SK-N-SH treated with all-trans-retinoic acid at 6 μM for 48 hours (cell line): ENCODE measurements at regions not wholly inside any gene's neighbourhood (a gene's known extent, or its start where the extent isn't known, plus 50 kb on each side); places are given as distances from the start of the nearest gene placed in this dataset.

Source experiments
- ARNTL ChIP-seq: fragments of 450-650 bp; formaldehyde crosslinking; IDR thresholded peaks from 2 replicates; pipeline ENCODE4 v1.5.0; 2020; ENCODE audit warnings: low read depth, mild to moderate bottlenecking, moderate library complexity, borderline replicate concordance
- CSDC2 ChIP-seq: fragments of 250-450 bp; sonication (Bioruptor Pico); IDR thresholded peaks from 2 replicates; pipeline ENCODE4 v1.5.0; 2020; ENCODE audit warnings: mild to moderate bottlenecking, moderate library complexity
- GLIS3 ChIP-seq: fragments of 250-450 bp; sonication (Bioruptor Pico); IDR thresholded peaks from 2 replicates; pipeline ENCODE4 v1.5.0; 2020; ENCODE audit warnings: mild to moderate bottlenecking, moderate library complexity
- POU6F1 ChIP-seq: fragments of 250-450 bp; sonication (Bioruptor Pico); IDR thresholded peaks from 2 replicates; pipeline ENCODE4 v1.8.0; 2021; ENCODE audit warnings: low read depth, mild to moderate bottlenecking, moderate library complexity, borderline replicate concordance
- PPARA ChIP-seq: fragments of 250-450 bp; sonication (Bioruptor Pico); IDR thresholded peaks from 2 replicates; pipeline ENCODE4 v1.5.0; 2020; ENCODE audit warnings: mild to moderate bottlenecking, borderline replicate concordance
- SNAI2 ChIP-seq: fragments of 250-450 bp; sonication (Bioruptor Pico); IDR thresholded peaks from 2 replicates; pipeline ENCODE4 v1.5.0; 2020; ENCODE audit warnings: mild to moderate bottlenecking, moderate library complexity
- TCF4 ChIP-seq: fragments of 250-450 bp; sonication (Bioruptor Pico); IDR thresholded peaks from 2 replicates; pipeline ENCODE4 v1.8.0; 2021; ENCODE audit warnings: mild to moderate bottlenecking, moderate library complexity, borderline replicate concordance
- TOX ChIP-seq: fragments of 250-450 bp; sonication (Bioruptor Pico); IDR thresholded peaks from 2 replicates; pipeline ENCODE4 v1.8.0; 2021; ENCODE audit warnings: mild to moderate bottlenecking, moderate library complexity, borderline replicate concordance
- ZC3H10 ChIP-seq: fragments of 250-450 bp; sonication (Bioruptor Pico); IDR thresholded peaks from 2 replicates; pipeline ENCODE4 v1.5.1; 2021; ENCODE audit warnings: mild to moderate bottlenecking, moderate library complexity
- ZFP3 ChIP-seq: fragments of 250-450 bp; sonication (Bioruptor Pico); IDR thresholded peaks from 2 replicates; pipeline ENCODE4 v1.5.0; 2020; ENCODE audit warnings: mild to moderate bottlenecking, moderate library complexity
- ZFP30 ChIP-seq: fragments of 450-650 bp; formaldehyde crosslinking; IDR thresholded peaks from 2 replicates; pipeline ENCODE4 v1.5.0; 2022; ENCODE audit warnings: mild to moderate bottlenecking, moderate library complexity
- ZNF565 ChIP-seq: fragments of 450-650 bp; formaldehyde crosslinking; conservative IDR thresholded peaks from 2 replicates; pipeline ENCODE4 v1.5.0; 2020; ENCODE audit warnings: low read depth, mild to moderate bottlenecking, moderate library complexity
- ZNF8 ChIP-seq: fragments of 450-650 bp; formaldehyde crosslinking; IDR thresholded peaks from 2 replicates; pipeline ENCODE4 v1.5.0; 2020; ENCODE audit warnings: mild to moderate bottlenecking, moderate library complexity
- TF ChIP-seq, protein P1 (sequence below): fragments of 250-450 bp; sonication (Bioruptor Pico); IDR thresholded peaks from 2 replicates; pipeline ENCODE4 v1.8.0; 2020; ENCODE audit warnings: mild to moderate bottlenecking, moderate library complexity, borderline replicate concordance

- TF ChIP-seq ZNF565 (CRISPR knock-in tag) (no peak), ZC3H10 (CRISPR knock-in tag) (no peak), ZNF8 (CRISPR knock-in tag) (no peak), CSDC2 (CRISPR knock-in tag) (no peak), ZFP3 (no peak), POU6F1 (no peak), GLIS3 (CRISPR knock-in tag) (no peak), PPARA (CRISPR knock-in tag) (no peak), TCF4 (CRISPR knock-in tag) (no peak), TOX (CRISPR knock-in tag) (no peak), ARNTL (CRISPR knock-in tag) (no peak), SNAI2 (CRISPR knock-in tag) (no peak), ZFP30 (no peak)
- TF ChIP-seq, protein P1, sequence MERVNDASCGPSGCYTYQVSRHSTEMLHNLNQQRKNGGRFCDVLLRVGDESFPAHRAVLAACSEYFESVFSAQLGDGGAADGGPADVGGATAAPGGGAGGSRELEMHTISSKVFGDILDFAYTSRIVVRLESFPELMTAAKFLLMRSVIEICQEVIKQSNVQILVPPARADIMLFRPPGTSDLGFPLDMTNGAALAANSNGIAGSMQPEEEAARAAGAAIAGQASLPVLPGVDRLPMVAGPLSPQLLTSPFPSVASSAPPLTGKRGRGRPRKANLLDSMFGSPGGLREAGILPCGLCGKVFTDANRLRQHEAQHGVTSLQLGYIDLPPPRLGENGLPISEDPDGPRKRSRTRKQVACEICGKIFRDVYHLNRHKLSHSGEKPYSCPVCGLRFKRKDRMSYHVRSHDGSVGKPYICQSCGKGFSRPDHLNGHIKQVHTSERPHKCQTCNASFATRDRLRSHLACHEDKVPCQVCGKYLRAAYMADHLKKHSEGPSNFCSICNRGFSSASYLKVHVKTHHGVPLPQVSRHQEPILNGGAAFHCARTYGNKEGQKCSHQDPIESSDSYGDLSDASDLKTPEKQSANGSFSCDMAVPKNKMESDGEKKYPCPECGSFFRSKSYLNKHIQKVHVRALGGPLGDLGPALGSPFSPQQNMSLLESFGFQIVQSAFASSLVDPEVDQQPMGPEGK (CRISPR knock-in tag): no peak
Measured at GRCh38 chr2:208937521-208937920, 486.3 kb upstream of the MAP2 start.
